ENCODE measurements at regions not wholly inside any gene's neighbourhood (a gene's known extent, or its start where the extent isn't known, plus 50 kb on each side); places are given as distances from the start of the nearest gene placed in this dataset.

GRCh38 chr2:157125685-157126084 lies 131.8 kb upstream of the GALNT5 start:
- in situ Hi-C loops (cut with HindIII; ENCODE audit: low pct_unique_long_range_greater_than_20kb, low sequenced_read_pairs) = no loop called here
- DNase-seq (ENCODE audit: low read depth, low spot score) = no peak

GRCh38 chr2:157127249-157128012 lies 130.1 kb upstream of the GALNT5 start:
- DNase-seq (ENCODE audit: low read depth, low spot score) = no peak
- in situ Hi-C loops (cut with HindIII; ENCODE audit: low pct_unique_long_range_greater_than_20kb, low sequenced_read_pairs) = no loop called here

GRCh38 chr2:157143901-157144300 lies 113.6 kb upstream of the GALNT5 start:
- in situ Hi-C loops (cut with HindIII; ENCODE audit: low pct_unique_long_range_greater_than_20kb, low sequenced_read_pairs) = no loop called here
- no peak for DNase-seq (ENCODE audit: low read depth, low spot score)

GRCh38 chr2:157149270-157149669 lies 108.2 kb upstream of the GALNT5 start:
- in situ Hi-C loops (cut with HindIII; ENCODE audit: low pct_unique_long_range_greater_than_20kb, low sequenced_read_pairs) = no loop called here
- DNase-seq (ENCODE audit: low read depth, low spot score) = no peak

- peak; percentile 2 for DNase-seq (ENCODE audit: low read depth, low spot score)
These were observed 106.8 kb upstream of the GALNT5 start for GRCh38 chr2:157150747-157151146.

GRCh38 chr2:157152362-157152761 lies 105.1 kb upstream of the GALNT5 start:
- DNase-seq (ENCODE audit: low read depth, low spot score) = no peak
- in situ Hi-C loops (cut with HindIII; ENCODE audit: low pct_unique_long_range_greater_than_20kb, low sequenced_read_pairs) = no loop called here

More at GRCh38 chr2:157150747-157151146, 106.8 kb upstream of the GALNT5 start:
- in situ Hi-C loops (cut with HindIII; ENCODE audit: low pct_unique_long_range_greater_than_20kb, low sequenced_read_pairs) = no loop called here

- no peak for DNase-seq (ENCODE audit: low read depth, low spot score)
- in situ Hi-C loops (cut with HindIII; ENCODE audit: low pct_unique_long_range_greater_than_20kb, low sequenced_read_pairs) = no loop called here
These were observed 101.5 kb upstream of the GALNT5 start for GRCh38 chr2:157155992-157156391.

GRCh38 chr2:157158111-157158510 lies 99.4 kb upstream of the GALNT5 start:
- in situ Hi-C loops (cut with HindIII; ENCODE audit: low pct_unique_long_range_greater_than_20kb, low sequenced_read_pairs) = no loop called here
- no peak for DNase-seq (ENCODE audit: low read depth, low spot score)

- in situ Hi-C loops (cut with HindIII; ENCODE audit: low pct_unique_long_range_greater_than_20kb, low sequenced_read_pairs) = no loop called here
- DNase-seq (ENCODE audit: low read depth, low spot score) = no peak
These were observed 98.1 kb upstream of the GALNT5 start for GRCh38 chr2:157159221-157159934.

- DNase-seq (ENCODE audit: low read depth, low spot score) = peak; percentile 36
- in situ Hi-C loops (cut with HindIII; ENCODE audit: low pct_unique_long_range_greater_than_20kb, low sequenced_read_pairs) = no loop called here
These were observed 97.4 kb upstream of the GALNT5 start for GRCh38 chr2:157160111-157160510.

- DNase-seq (ENCODE audit: low read depth, low spot score) = no peak
- in situ Hi-C loops (cut with HindIII; ENCODE audit: low pct_unique_long_range_greater_than_20kb, low sequenced_read_pairs) = no loop called here
These were observed 93.1 kb upstream of the GALNT5 start for GRCh38 chr2:157164370-157164769.

- in situ Hi-C loops (cut with HindIII; ENCODE audit: low pct_unique_long_range_greater_than_20kb, low sequenced_read_pairs) = no loop called here
These were observed 92.6 kb upstream of the GALNT5 start for GRCh38 chr2:157164891-157165290.

GRCh38 chr2:157168501-157168900 lies 89.0 kb upstream of the GALNT5 start:
- in situ Hi-C loops (cut with HindIII; ENCODE audit: low pct_unique_long_range_greater_than_20kb, low sequenced_read_pairs) = no loop called here
- no peak for DNase-seq (ENCODE audit: low read depth, low spot score)

More at GRCh38 chr2:157164891-157165290, 92.6 kb upstream of the GALNT5 start:
- DNase-seq (ENCODE audit: low read depth, low spot score) = no peak

GRCh38 chr2:157169889-157170288 lies 87.6 kb upstream of the GALNT5 start:
- in situ Hi-C loops (cut with HindIII; ENCODE audit: low pct_unique_long_range_greater_than_20kb, low sequenced_read_pairs) = no loop called here

GRCh38 chr2:157170299-157170698 lies 87.2 kb upstream of the GALNT5 start:
- DNase-seq (ENCODE audit: low read depth, low spot score) = peak; percentile 65
- in situ Hi-C loops (cut with HindIII; ENCODE audit: low pct_unique_long_range_greater_than_20kb, low sequenced_read_pairs) = no loop called here

More at GRCh38 chr2:157169889-157170288, 87.6 kb upstream of the GALNT5 start:
- DNase-seq (ENCODE audit: low read depth, low spot score) = no peak

GRCh38 chr2:157172239-157172638 lies 85.3 kb upstream of the GALNT5 start:
- in situ Hi-C loops (cut with HindIII; ENCODE audit: low pct_unique_long_range_greater_than_20kb, low sequenced_read_pairs) = no loop called here
- DNase-seq (ENCODE audit: low read depth, low spot score) = no peak

GRCh38 chr2:157172866-157173578 lies 84.5 kb upstream of the GALNT5 start:
- in situ Hi-C loops (cut with HindIII; ENCODE audit: low pct_unique_long_range_greater_than_20kb, low sequenced_read_pairs) = no loop called here
- DNase-seq (ENCODE audit: low read depth, low spot score) = no peak

- peak; percentile 86 for DNase-seq (ENCODE audit: low read depth, low spot score)
- in situ Hi-C loops (cut with HindIII; ENCODE audit: low pct_unique_long_range_greater_than_20kb, low sequenced_read_pairs) = no loop called here
These were observed 83.7 kb upstream of the GALNT5 start for GRCh38 chr2:157173740-157174184.

Data from SK-MEL-5 (cell line).